Stimulated activated CD8-positive, alpha-beta memory T cell treated with anti-CD3 and anti-CD28 coated beads, Interleukin-7, amount 100 ng/mL, for 48 hours (primary cell): ENCODE measurements at regions not wholly inside any gene's neighbourhood (a gene's known extent, or its start where the extent isn't known, plus 50 kb on each side); places are given as distances from the start of the nearest gene placed in this dataset.
"Not testable (repeated sequence)": the region's sequence is repeated elsewhere in the genome, so short reads cannot be mapped to it uniquely, and the experiment has no call there.

Source experiments
- DNase-seq, 2 donors: peaks; one replicate each; pipeline ENCODE4 v3.0.0-alpha.2; 2020; ENCODE audit warnings: low read depth in 1 of 2; ENCODE audit errors: extremely low read depth in 1 of 2

DNA sequence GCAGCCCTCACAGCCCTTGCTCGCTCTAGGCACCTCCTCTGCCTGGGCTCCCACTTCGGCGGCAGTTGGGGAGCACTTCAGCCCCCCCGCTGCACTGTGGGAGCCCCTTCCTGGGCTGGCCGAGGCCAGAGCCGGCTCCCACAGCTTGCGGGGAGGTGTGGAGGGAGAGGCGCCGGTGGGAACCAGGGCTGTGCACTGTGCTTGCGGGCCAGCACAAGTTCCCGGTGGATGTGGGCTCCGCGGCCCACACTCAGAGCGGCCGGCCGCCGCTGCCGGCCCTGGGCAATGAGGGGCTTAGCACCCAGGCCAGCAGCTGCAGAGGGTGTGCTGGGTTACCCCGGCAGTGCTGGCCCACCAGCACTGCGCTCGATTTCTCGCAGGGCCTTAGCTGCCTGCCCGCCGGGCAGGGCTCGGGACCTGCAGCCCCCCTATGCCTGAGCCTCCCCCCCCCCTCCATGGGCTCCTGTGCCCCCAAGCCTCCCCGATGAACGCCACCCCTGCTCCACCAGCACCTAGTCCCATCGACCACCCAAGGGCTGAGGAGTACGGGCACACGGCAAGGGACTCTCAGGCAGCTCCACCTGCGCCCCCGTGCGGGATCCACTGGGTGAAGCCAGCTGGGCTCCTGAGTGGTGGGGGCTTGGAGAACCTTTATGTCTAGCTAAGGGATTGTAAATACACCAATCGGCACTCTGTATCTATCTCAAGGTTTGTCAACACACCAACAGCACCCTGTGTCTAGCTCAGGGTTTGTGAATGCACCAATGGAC, 224.8 kb downstream of the ZNF608 start:
- DNase-seq, result no peak

GRCh38 chr5:124519396-124519795, 227.0 kb downstream of the ZNF608 start:
- no peak for DNase-seq

- no peak for DNase-seq
These were observed 229.9 kb downstream of the ZNF608 start for GRCh38 chr5:124516567-124516966.

GRCh38 chr5:124515497-124516245, 230.8 kb downstream of the ZNF608 start:
- no peak for DNase-seq

DNA sequence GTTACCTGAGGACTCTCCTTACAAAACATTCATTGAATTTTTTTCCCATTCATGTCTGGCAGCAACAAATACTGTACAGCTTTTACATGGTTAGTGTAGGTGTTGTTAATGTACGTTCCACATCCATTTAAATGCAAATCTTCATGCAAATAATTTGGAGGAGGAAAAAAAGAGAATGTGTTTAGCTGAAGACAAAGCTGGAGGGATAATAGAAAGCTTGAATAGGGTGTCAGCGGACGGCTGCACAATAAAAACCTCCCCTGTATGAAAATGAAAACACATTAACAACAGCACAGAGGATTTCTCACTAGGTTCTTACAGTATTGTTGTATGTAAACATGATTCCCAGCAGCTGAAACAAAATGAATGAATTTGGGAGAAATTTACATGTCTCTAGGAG, 231.5 kb downstream of the ZNF608 start:
- DNase-seq, result no peak

- no peak for DNase-seq
These were observed 233.3 kb downstream of the ZNF608 start for GRCh38 chr5:124512952-124513632.

DNA sequence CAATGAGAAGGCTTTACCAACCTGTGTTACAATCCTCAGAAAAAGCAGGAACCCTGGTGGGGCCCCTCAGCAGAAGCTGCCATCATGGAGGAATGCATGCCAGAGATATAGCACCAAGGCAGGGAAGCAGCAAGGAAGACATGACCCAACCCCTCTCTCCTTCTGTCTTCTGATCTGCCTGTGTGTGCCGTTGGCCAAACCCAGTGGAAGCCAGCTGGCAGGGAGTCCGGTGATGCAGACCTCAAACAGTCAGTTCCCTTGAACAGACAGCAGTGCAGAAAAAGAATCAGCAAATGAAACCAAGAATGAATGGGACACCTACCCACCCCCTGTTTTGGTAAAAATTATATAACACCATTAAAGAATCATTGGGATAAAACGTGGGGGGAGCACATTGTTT, 234.2 kb downstream of the ZNF608 start:
- no peak for DNase-seq

DNA sequence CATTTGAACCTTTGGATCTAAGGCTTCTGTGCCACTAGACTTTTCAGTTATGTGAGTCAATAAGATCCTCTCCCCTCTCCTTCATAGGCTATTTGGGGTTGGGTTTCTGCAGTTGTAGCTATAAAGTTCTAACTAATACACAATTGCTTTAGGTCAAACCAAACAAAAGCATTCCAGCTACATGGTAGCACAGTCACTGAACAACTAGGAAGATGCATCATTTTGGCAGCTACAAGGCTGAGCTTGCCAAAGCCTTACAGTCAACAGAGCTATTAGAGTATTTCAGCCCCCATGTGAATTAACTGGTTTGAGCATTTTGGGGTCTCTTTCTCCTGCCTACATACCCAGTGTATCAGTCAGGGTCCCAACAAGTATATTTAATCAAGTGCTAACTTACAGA, 234.6 kb downstream of the ZNF608 start:
- no peak for DNase-seq

GRCh38 chr5:124507688-124508087, 238.8 kb downstream of the ZNF608 start:
- DNase-seq, result no peak

DNA sequence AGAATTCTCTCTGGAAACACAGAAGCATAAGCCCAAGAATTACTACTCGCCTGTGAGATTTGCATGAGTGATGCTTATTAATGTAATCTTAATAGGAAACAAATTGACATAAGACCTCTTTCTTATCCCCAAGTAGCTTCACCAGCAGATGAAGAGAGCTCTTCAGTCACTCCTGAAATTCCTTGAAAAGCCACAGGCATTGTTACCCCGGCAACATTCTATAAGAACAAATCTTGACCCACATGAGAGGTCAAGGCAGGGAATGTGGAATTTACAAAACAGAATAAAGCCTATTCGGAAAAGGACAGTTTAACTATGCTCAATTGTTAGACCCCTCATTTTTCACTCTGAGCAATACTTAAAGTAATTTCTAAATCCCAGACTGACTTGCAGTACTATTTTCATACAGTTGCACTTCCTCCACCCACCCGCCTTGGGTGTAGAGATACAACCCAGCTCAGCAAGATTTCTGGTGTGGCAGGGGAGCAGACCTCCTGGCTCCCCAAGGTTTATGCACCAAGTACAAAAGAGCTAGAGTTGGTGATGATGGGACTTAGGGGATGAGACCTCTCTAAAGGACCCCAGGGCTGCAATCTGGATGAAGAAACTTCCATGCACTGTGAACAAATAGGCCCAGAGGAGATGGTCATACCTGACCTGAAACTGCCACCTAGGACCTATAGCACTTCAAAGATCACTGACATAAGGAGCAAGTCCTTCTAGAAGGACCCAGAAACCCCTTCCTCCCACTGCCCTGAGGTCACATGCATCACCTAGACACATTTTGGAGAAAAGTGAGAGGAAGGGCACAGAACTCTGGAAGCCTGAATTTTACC, 242.1 kb downstream of the ZNF608 start:
- DNase-seq, result no peak

GRCh38 chr5:124502551-124502950, 243.9 kb downstream of the ZNF608 start:
- DNase-seq, result no peak

DNA sequence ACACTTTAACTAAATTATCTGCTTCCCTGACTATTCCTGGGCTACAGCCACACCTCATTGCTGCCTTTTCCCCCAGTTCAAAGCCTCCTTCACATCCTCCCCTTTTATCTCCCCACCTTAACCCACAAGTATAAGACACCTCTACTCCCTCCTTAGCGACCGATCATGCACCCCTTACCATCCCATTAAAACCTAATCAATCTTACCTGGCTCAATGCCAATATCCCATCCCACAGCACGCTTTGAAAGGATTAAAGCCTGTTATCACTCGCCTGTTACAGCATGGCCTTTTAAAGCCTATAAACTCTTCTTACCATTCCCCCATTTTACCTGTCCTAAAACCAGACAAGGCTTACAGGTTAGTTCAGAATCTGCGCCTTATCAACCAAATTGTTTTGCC, 246.6 kb downstream of the ZNF608 start:
- not testable (repeated sequence) for DNase-seq

DNA sequence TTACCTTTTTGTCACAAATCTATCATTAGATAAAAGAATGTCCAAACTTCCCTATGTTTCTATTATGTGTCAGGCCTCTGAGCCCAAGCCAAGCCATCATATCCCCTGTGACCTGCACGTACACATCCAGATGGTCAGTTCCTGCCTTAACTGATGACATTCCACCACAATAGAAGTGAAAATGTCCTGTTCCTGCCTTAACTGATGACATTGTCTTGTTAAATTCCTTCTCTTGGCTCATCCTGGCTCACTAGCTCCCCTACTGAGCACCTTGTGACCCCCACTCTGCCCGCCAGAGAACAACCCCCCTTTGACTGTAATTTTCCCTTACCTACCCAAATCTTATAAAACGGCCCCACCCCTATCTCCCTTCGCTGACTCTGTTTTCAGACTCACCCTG, 249.5 kb downstream of the ZNF608 start:
- not testable (repeated sequence) for DNase-seq

DNA sequence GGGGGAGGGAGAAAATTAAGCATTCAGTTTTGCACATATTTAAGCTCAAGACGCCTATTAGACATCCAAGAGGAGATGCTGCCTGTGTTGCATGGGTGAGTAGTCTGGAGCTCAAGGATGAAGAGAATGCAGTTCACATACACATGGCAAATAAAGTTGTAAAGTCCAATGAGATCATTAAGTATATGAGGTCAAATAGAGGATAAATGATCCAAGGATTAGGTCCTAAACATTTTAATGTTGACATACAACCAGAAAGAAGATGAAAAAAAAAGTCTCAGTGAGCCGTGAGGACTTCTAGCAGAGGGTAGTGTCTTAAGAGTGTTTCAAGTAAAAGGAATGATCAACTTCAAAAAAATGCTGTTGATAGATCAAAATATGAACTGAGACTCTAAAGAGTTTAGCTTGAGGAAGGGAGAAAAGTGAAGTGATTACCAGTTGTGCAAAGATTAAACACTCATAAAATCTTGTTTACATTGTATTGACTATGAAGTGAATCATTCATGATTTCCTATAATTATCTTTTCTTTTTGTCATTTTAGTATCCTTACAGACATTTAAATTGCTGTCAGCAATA, 251.8 kb downstream of the ZNF608 start:
- DNase-seq, result no peak

- no peak for DNase-seq
These were observed 253.8 kb downstream of the ZNF608 start for GRCh38 chr5:124492444-124493224.

GRCh38 chr5:124490315-124490714, 256.1 kb downstream of the ZNF608 start:
- DNase-seq, result not testable (repeated sequence)

DNA sequence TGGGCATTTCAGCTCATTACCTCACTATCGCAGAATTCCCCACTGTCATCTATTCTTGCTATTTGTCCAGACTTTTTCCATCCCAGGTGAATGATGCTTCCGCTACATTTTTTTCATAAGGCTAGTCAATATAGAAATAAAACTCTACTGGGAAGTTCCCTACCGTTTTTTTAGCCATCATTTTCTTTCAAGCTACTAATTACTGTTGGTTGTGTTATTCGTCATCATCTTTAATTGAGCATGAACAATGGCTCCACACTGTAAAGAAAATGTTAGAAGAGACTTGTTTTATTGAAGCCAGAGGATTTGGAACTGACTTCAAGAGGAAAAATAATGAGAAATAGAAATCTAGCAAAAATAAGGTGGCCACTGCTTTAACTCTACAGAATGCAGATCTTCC, 265.0 kb downstream of the ZNF608 start:
- DNase-seq, result no peak

- DNase-seq, result no peak
These were observed 265.5 kb downstream of the ZNF608 start for GRCh38 chr5:124480964-124481363.

DNA sequence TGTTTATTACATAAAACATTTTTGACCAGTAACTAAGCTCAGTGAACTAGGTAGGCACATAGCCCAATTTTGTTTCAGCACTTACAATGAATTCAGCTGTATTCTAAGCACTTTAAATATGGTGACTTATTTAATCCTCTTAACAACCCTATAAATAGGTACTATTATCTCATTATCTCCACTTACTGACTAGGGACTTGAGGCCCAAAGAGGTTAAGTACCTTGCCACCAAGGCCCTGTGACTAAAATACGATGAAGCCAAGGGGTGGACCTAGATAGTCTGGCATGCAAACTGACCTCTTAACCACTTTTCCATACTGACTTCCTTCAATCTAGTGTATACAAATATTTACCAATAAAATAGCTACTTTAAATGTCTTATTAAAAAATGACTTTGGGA, 266.4 kb downstream of the ZNF608 start:
- no peak for DNase-seq

- DNase-seq, result no peak
These were observed 268.2 kb downstream of the ZNF608 start for GRCh38 chr5:124478264-124478663.
